OCI-LY1 (cell line): ENCODE measurements at regions not wholly inside any gene's neighbourhood (a gene's known extent, or its start where the extent isn't known, plus 50 kb on each side); places are given as distances from the start of the nearest gene placed in this dataset.
A peak's percentile ranks its signal among the peaks of the same experiment; 100 is the strongest.

Experiments used
- H2AFZ ChIP-seq: fragments of 200-600 bp; sonication (generic), shearing (Covaris generic); 2 replicates; pipeline ENCODE4 v1.6.0; 2014; ENCODE audit warnings: antibody characterized with exemption, mild to moderate bottlenecking, low read length
- H3F3A ChIP-seq: fragments of 200-600 bp; sonication (generic), shearing (Covaris generic); 2 replicates; pipeline ENCODE4 v1.6.0; 2014; ENCODE audit warnings: mild to moderate bottlenecking, antibody characterized with exemption, low read length, moderate library complexity; ENCODE audit not compliant: insufficient read depth
- H3K27ac ChIP-seq: fragments of 200-600 bp; sonication (generic); 2 replicates; pipeline ENCODE4 v1.5.1; 2014; ENCODE audit warnings: low read length, mixed run types, mild to moderate bottlenecking, low read depth; ENCODE audit not compliant: poor library complexity, severe bottlenecking
- H3K27me3 ChIP-seq: fragments of 200-600 bp; sonication (generic); 2 replicates; pipeline ENCODE4 v1.6.0; 2014; ENCODE audit warnings: antibody characterized with exemption, mild to moderate bottlenecking, low read length, moderate library complexity; ENCODE audit not compliant: insufficient read depth
- H3K36me3 ChIP-seq: fragments of 200-600 bp; sonication (generic); 2 replicates; pipeline ENCODE4 v1.6.1; 2014; ENCODE audit warnings: mild to moderate bottlenecking, antibody characterized with exemption, low read length, moderate library complexity, mixed read lengths; ENCODE audit not compliant: insufficient read depth
- H3K4me1 ChIP-seq: fragments of 200-600 bp; sonication (generic); 2 replicates; pipeline ENCODE4 v1.5.1; 2014; ENCODE audit warnings: mild to moderate bottlenecking, low read length, moderate library complexity; ENCODE audit not compliant: insufficient read depth, severe bottlenecking
- H3K4me2 ChIP-seq: fragments of 200-600 bp; sonication (generic), shearing (Covaris generic); 2 replicates; pipeline ENCODE4 v1.6.1; 2014; ENCODE audit warnings: low read length
- H3K4me3 ChIP-seq: fragments of 200-600 bp; sonication (generic); 2 replicates; pipeline ENCODE4 v1.5.1; 2014; ENCODE audit warnings: low read length, low read depth, mild to moderate bottlenecking, mixed read lengths; ENCODE audit not compliant: poor library complexity, severe bottlenecking
- H3K79me2 ChIP-seq: fragments of 200-600 bp; shearing (Covaris generic); 2 replicates; pipeline ENCODE4 v1.6.1; 2016; ENCODE audit warnings: mixed run types, low read length, mixed read lengths; ENCODE audit not compliant: insufficient read depth
- H3K9ac ChIP-seq: fragments of 200-600 bp; sonication (generic), shearing (Covaris generic); 2 replicates; pipeline ENCODE4 v1.6.1; 2014; ENCODE audit warnings: mild to moderate bottlenecking, low read length, mixed read lengths
- H3K9me2 ChIP-seq: fragments of 200-600 bp; sonication (generic), shearing (Covaris generic); 2 replicates; pipeline ENCODE4 v1.6.1; 2014; ENCODE audit warnings: low read depth, mild to moderate bottlenecking, low read length, mixed read lengths
- H3K9me3 ChIP-seq: fragments of 200-600 bp; shearing (Covaris generic); 2 replicates; pipeline ENCODE4 v1.6.1; 2014; ENCODE audit warnings: low read length, mixed read lengths
- H4K20me1 ChIP-seq: fragments of 200-600 bp; sonication (generic), shearing (Covaris generic); 2 replicates; pipeline ENCODE4 v1.6.0; 2016; ENCODE audit warnings: mild to moderate bottlenecking, low read length; ENCODE audit not compliant: insufficient read depth
- EZH2 ChIP-seq: fragments of 200-600 bp; sonication (generic), shearing (Covaris generic); IDR thresholded peaks from 2 replicates; pipeline ENCODE4 v1.8.0; 2017; ENCODE audit warnings: borderline replicate concordance, mixed run types, mild to moderate bottlenecking, antibody characterized with exemption, low read length, moderate library complexity, mixed read lengths
- TF ChIP-seq, protein P1 (sequence below): fragments of 200-600 bp; sonication (generic), shearing (Covaris generic); IDR thresholded peaks from 2 replicates; pipeline ENCODE4 v1.5.1; 2017; ENCODE audit warnings: mild to moderate bottlenecking, antibody characterized with exemption, low read length, moderate library complexity, mixed read lengths

DNA sequence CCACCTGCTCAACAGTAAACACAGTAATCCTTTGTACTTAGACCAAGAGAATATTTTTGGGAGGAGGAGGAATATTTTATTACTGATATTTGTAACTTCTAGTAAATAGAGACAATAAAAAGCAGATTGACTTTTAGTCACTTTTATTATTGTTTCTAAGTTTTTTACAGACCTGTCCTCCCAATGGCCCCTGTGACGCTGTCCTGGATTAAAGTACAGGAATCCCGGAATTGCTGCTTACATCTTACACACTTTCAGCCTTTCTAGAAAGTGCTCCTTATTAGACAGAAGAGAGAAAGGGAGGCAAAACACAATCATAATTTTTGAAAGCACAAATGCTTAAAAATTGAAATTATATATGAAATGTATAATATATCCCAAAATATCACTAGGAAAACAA, 86.4 kb upstream of the PRKG1 start:
- no peaks in the 10 kb centered on the region for H3K79me2 ChIP-seq
- H3K9me3 ChIP-seq = no peaks in the 10 kb centered on the region
- no peak overlapping the region for H3K4me2 ChIP-seq
- no peak overlapping the region for H3K27ac ChIP-seq
- H4K20me1 ChIP-seq = no peaks in the 10 kb centered on the region
- no peak overlapping the region for H3K9ac ChIP-seq
- H3K27me3 ChIP-seq = no peaks in the 10 kb centered on the region
- H2AFZ ChIP-seq = no peak overlapping the region
- H3F3A ChIP-seq = no peaks in the 10 kb centered on the region
- no peaks in the 10 kb centered on the region for H3K9me2 ChIP-seq
- H3K4me3 ChIP-seq = no peak overlapping the region
- H3K4me1 ChIP-seq = no peaks in the 10 kb centered on the region
- H3K36me3 ChIP-seq = no peaks in the 10 kb centered on the region
- TF ChIP-seq EZH2 = no peak
- TF ChIP-seq, protein P1, sequence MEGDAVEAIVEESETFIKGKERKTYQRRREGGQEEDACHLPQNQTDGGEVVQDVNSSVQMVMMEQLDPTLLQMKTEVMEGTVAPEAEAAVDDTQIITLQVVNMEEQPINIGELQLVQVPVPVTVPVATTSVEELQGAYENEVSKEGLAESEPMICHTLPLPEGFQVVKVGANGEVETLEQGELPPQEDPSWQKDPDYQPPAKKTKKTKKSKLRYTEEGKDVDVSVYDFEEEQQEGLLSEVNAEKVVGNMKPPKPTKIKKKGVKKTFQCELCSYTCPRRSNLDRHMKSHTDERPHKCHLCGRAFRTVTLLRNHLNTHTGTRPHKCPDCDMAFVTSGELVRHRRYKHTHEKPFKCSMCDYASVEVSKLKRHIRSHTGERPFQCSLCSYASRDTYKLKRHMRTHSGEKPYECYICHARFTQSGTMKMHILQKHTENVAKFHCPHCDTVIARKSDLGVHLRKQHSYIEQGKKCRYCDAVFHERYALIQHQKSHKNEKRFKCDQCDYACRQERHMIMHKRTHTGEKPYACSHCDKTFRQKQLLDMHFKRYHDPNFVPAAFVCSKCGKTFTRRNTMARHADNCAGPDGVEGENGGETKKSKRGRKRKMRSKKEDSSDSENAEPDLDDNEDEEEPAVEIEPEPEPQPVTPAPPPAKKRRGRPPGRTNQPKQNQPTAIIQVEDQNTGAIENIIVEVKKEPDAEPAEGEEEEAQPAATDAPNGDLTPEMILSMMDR = no peak

DNA sequence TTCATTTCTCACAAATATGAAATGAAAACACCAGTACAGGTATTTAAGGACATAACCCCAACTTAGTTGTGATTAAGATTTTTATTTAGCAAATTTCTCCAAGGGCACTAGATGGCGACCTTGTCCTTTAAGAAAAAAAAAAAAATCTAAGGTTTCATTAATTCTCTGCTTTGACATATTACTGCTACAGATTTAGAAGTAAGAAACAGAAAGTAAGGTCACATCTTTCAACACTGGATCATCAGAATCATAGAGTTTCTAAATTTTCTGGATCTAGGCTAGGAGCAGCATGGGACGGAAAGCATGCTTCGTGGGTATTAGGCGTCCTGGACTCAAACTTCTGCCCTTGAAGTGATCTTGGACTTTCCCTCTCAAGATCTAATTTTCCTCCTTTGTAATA, 85.5 kb upstream of the PRKG1 start:
- Histone ChIP-seq H3K36me3 (no peaks in the 10 kb centered on the region), H3K9ac (no peak overlapping the region), H3K4me2 (no peak overlapping the region), H3F3A (no peaks in the 10 kb centered on the region), H3K27ac (no peak overlapping the region), H3K9me3 (no peaks in the 10 kb centered on the region), H4K20me1 (no peaks in the 10 kb centered on the region), H3K4me1 (no peaks in the 10 kb centered on the region), H3K79me2 (no peaks in the 10 kb centered on the region), H2AFZ (no peak overlapping the region), H3K9me2 (no peaks in the 10 kb centered on the region), H3K4me3 (no peak overlapping the region), H3K27me3 (no peaks in the 10 kb centered on the region)
- TF ChIP-seq, protein P1 = peak; percentile 49
- TF ChIP-seq EZH2 = no peak

DNA sequence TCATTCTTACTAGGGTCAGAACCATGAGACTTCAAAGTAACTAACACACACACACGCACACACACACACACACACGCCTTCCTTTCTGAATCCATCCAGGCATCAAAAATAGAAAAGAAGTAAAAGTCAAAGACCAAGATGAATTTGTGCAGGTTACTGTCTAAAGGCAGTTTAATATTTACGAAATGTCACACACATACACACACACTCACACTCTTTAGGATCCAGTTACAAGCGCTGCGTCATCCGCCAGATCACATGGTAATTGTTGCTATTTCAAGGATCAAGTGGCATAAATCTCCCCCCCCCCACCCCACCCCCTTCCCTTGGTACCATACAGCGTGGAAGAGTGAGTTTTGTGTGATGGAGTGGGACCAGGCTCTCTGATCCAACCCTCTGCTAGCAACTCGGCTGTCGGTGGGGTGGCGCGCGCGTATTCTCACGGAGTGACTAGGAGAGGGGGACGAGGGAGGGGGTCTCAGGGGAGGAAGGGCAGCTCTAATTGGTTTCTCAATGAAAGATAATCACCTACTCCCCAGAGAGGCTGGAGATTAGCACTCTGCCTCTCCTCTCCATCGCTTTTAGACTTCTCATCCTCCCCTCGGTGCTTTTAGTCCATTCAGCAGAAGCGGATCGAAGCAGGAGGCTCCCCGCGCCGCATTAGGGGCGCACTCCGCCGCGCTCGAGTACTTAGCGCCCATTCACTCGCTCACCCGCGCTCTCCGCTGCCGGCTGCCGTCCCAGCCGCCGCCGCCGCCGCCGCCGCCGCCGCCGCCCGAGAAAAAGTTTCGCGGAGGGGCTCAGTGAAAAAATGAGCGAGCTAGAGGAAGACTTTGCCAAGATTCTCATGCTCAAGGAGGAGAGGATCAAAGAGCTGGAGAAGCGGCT, 83.5 kb upstream of the PRKG1 start:
- Histone ChIP-seq H3K4me2 (no peak overlapping the region), H3K79me2 (no peaks in the 10 kb centered on the region), H3K4me3 (no peak overlapping the region), H4K20me1 (no peaks in the 10 kb centered on the region), H3K36me3 (no peaks in the 10 kb centered on the region), H3K27me3 (no peaks in the 10 kb centered on the region), H3K27ac (no peak overlapping the region), H3K9me2 (no peaks in the 10 kb centered on the region), H3K4me1 (no peaks in the 10 kb centered on the region), H3K9ac (no peak overlapping the region), H3K9me3 (no peaks in the 10 kb centered on the region), H3F3A (no peaks in the 10 kb centered on the region), H2AFZ (no peak overlapping the region)
- TF ChIP-seq EZH2 = no peak
- TF ChIP-seq, protein P1 = no peak
